OCI-LY1 (cell line): ENCODE measurements at regions not wholly inside any gene's neighbourhood (a gene's known extent, or its start where the extent isn't known, plus 50 kb on each side); places are given as distances from the start of the nearest gene placed in this dataset.

ENCODE experiments used
- H2AFZ ChIP-seq: fragments of 200-600 bp; sonication (generic), shearing (Covaris generic); 2 replicates; pipeline ENCODE4 v1.6.0; 2014; ENCODE audit warnings: antibody characterized with exemption, mild to moderate bottlenecking, low read length
- H3F3A ChIP-seq: fragments of 200-600 bp; sonication (generic), shearing (Covaris generic); 2 replicates; pipeline ENCODE4 v1.6.0; 2014; ENCODE audit warnings: mild to moderate bottlenecking, antibody characterized with exemption, low read length, moderate library complexity; ENCODE audit not compliant: insufficient read depth
- H3K27ac ChIP-seq: fragments of 200-600 bp; sonication (generic); 2 replicates; pipeline ENCODE4 v1.5.1; 2014; ENCODE audit warnings: low read length, mixed run types, mild to moderate bottlenecking, low read depth; ENCODE audit not compliant: poor library complexity, severe bottlenecking
- H3K27me3 ChIP-seq: fragments of 200-600 bp; sonication (generic); 2 replicates; pipeline ENCODE4 v1.6.0; 2014; ENCODE audit warnings: antibody characterized with exemption, mild to moderate bottlenecking, low read length, moderate library complexity; ENCODE audit not compliant: insufficient read depth
- H3K36me3 ChIP-seq: fragments of 200-600 bp; sonication (generic); 2 replicates; pipeline ENCODE4 v1.6.1; 2014; ENCODE audit warnings: mild to moderate bottlenecking, antibody characterized with exemption, low read length, moderate library complexity, mixed read lengths; ENCODE audit not compliant: insufficient read depth
- H3K4me1 ChIP-seq: fragments of 200-600 bp; sonication (generic); 2 replicates; pipeline ENCODE4 v1.5.1; 2014; ENCODE audit warnings: mild to moderate bottlenecking, low read length, moderate library complexity; ENCODE audit not compliant: insufficient read depth, severe bottlenecking
- H3K4me2 ChIP-seq: fragments of 200-600 bp; sonication (generic), shearing (Covaris generic); 2 replicates; pipeline ENCODE4 v1.6.1; 2014; ENCODE audit warnings: low read length
- H3K4me3 ChIP-seq: fragments of 200-600 bp; sonication (generic); 2 replicates; pipeline ENCODE4 v1.5.1; 2014; ENCODE audit warnings: low read length, low read depth, mild to moderate bottlenecking, mixed read lengths; ENCODE audit not compliant: poor library complexity, severe bottlenecking
- H3K79me2 ChIP-seq: fragments of 200-600 bp; shearing (Covaris generic); 2 replicates; pipeline ENCODE4 v1.6.1; 2016; ENCODE audit warnings: mixed run types, low read length, mixed read lengths; ENCODE audit not compliant: insufficient read depth
- H3K9ac ChIP-seq: fragments of 200-600 bp; sonication (generic), shearing (Covaris generic); 2 replicates; pipeline ENCODE4 v1.6.1; 2014; ENCODE audit warnings: mild to moderate bottlenecking, low read length, mixed read lengths
- H3K9me2 ChIP-seq: fragments of 200-600 bp; sonication (generic), shearing (Covaris generic); 2 replicates; pipeline ENCODE4 v1.6.1; 2014; ENCODE audit warnings: low read depth, mild to moderate bottlenecking, low read length, mixed read lengths
- H3K9me3 ChIP-seq: fragments of 200-600 bp; shearing (Covaris generic); 2 replicates; pipeline ENCODE4 v1.6.1; 2014; ENCODE audit warnings: low read length, mixed read lengths
- H4K20me1 ChIP-seq: fragments of 200-600 bp; sonication (generic), shearing (Covaris generic); 2 replicates; pipeline ENCODE4 v1.6.0; 2016; ENCODE audit warnings: mild to moderate bottlenecking, low read length; ENCODE audit not compliant: insufficient read depth
- CTCF ChIP-seq: fragments of 200-600 bp; sonication (generic), shearing (Covaris generic); IDR thresholded peaks from 2 replicates; pipeline ENCODE4 v1.5.1; 2017; ENCODE audit warnings: mild to moderate bottlenecking, antibody characterized with exemption, low read length, moderate library complexity, mixed read lengths
- EZH2 ChIP-seq: fragments of 200-600 bp; sonication (generic), shearing (Covaris generic); IDR thresholded peaks from 2 replicates; pipeline ENCODE4 v1.8.0; 2017; ENCODE audit warnings: borderline replicate concordance, mixed run types, mild to moderate bottlenecking, antibody characterized with exemption, low read length, moderate library complexity, mixed read lengths

GRCh38 chr4:13706120-13706519 lies 78.6 kb upstream of the BOD1L1 start:
- no peaks in the 10 kb centered on the region for H3K4me1 ChIP-seq
- no peaks in the 10 kb centered on the region for H3K9me3 ChIP-seq
- TF ChIP-seq EZH2 (no peak), CTCF (no peak)
- H3K4me2 ChIP-seq = no peak overlapping the region
- no peak overlapping the region for H3K4me3 ChIP-seq
- H3F3A ChIP-seq = no peaks in the 10 kb centered on the region
- no peaks in the 10 kb centered on the region for H3K9me2 ChIP-seq
- H3K79me2 ChIP-seq = no peaks in the 10 kb centered on the region
- H3K27ac ChIP-seq = no peak overlapping the region
- no peak overlapping the region for H2AFZ ChIP-seq
- H4K20me1 ChIP-seq = no peaks in the 10 kb centered on the region
- H3K9ac ChIP-seq = no peak overlapping the region
- H3K27me3 ChIP-seq = no peaks in the 10 kb centered on the region
- H3K36me3 ChIP-seq = no peaks in the 10 kb centered on the region

- TF ChIP-seq CTCF = no peak
- no peak for TF ChIP-seq EZH2
- H3K4me2 ChIP-seq = no peak overlapping the region
- no peaks in the 10 kb centered on the region for H3K4me1 ChIP-seq
- H3K27me3 ChIP-seq = no peaks in the 10 kb centered on the region
- no peak overlapping the region for H3K9ac ChIP-seq
- H3K27ac ChIP-seq = no peak overlapping the region
- H3K9me2 ChIP-seq = no peaks in the 10 kb centered on the region
- H3K4me3 ChIP-seq = no peak overlapping the region
- H2AFZ ChIP-seq = no peak overlapping the region
- H3K9me3 ChIP-seq = no peaks in the 10 kb centered on the region
- H3F3A ChIP-seq = no peaks in the 10 kb centered on the region
- H3K79me2 ChIP-seq = no peaks in the 10 kb centered on the region
- H4K20me1 ChIP-seq = no peaks in the 10 kb centered on the region
- H3K36me3 ChIP-seq = no peaks in the 10 kb centered on the region
Measured at GRCh38 chr4:13706716-13707115, 79.2 kb upstream of the BOD1L1 start.

- TF ChIP-seq CTCF (no peak), EZH2 (no peak)
- Histone ChIP-seq H3K27ac (no peak overlapping the region), H3K9ac (no peak overlapping the region), H4K20me1 (no peaks in the 10 kb centered on the region), H3F3A (no peaks in the 10 kb centered on the region), H3K9me2 (no peaks in the 10 kb centered on the region), H3K27me3 (no peaks in the 10 kb centered on the region), H2AFZ (no peak overlapping the region), H3K9me3 (no peaks in the 10 kb centered on the region), H3K4me3 (no peak overlapping the region), H3K4me1 (no peaks in the 10 kb centered on the region), H3K79me2 (no peaks in the 10 kb centered on the region), H3K36me3 (no peaks in the 10 kb centered on the region), H3K4me2 (no peak overlapping the region)
Measured at GRCh38 chr4:13710246-13710885, 82.8 kb upstream of the BOD1L1 start.
